GM19351 (cell line): ENCODE measurements at regions not wholly inside any gene's neighbourhood (a gene's known extent, or its start where the extent isn't known, plus 50 kb on each side); places are given as distances from the start of the nearest gene placed in this dataset.

ENCODE experiments used
- ATAC-seq: cut with Tn5 transposase; IDR thresholded peaks from one replicate; pipeline ENCODE4 v1.9.1; 2021; ENCODE audit warnings: mild to moderate bottlenecking, moderate library complexity; ENCODE audit not compliant: unreplicated experiment

GRCh38 chr12:67829896-67830295 is 159.4 kb upstream of the IFNG-AS1 start:
- ATAC-seq, result no peak

- ATAC-seq, result no peak
These were observed 157.1 kb upstream of the IFNG-AS1 start for GRCh38 chr12:67832155-67832554.

GRCh38 chr12:67833602-67834001 is 155.6 kb upstream of the IFNG-AS1 start:
- ATAC-seq, result no peak

- ATAC-seq, result no peak
These were observed 151.4 kb upstream of the IFNG-AS1 start for GRCh38 chr12:67837876-67838275.

- ATAC-seq, result no peak
These were observed 147.1 kb upstream of the IFNG-AS1 start for GRCh38 chr12:67842124-67842523.

- no peak for ATAC-seq
These were observed 146.0 kb upstream of the IFNG-AS1 start for GRCh38 chr12:67843257-67843656.

GRCh38 chr12:67852701-67853100 is 136.5 kb upstream of the IFNG-AS1 start:
- ATAC-seq, result no peak

- ATAC-seq, result no peak
These were observed 136.0 kb upstream of the IFNG-AS1 start for GRCh38 chr12:67853204-67853603.

- ATAC-seq, result no peak
These were observed 134.9 kb upstream of the IFNG-AS1 start for GRCh38 chr12:67854351-67854750.

GRCh38 chr12:67855103-67855502 is 134.1 kb upstream of the IFNG-AS1 start:
- no peak for ATAC-seq

GRCh38 chr12:67871231-67871630 is 118.0 kb upstream of the IFNG-AS1 start:
- ATAC-seq, result no peak

- peak; percentile 56 for ATAC-seq
These were observed 115.9 kb upstream of the IFNG-AS1 start for GRCh38 chr12:67873355-67873754.

GRCh38 chr12:67876305-67876915 is 112.8 kb upstream of the IFNG-AS1 start:
- ATAC-seq, result no peak

GRCh38 chr12:67877727-67878126 is 111.5 kb upstream of the IFNG-AS1 start:
- ATAC-seq, result no peak

GRCh38 chr12:67879937-67880336 is 109.3 kb upstream of the IFNG-AS1 start:
- no peak for ATAC-seq

- ATAC-seq, result no peak
These were observed 107.7 kb upstream of the IFNG-AS1 start for GRCh38 chr12:67881565-67881964.

- ATAC-seq, result no peak
These were observed 104.7 kb upstream of the IFNG-AS1 start for GRCh38 chr12:67884596-67884995.

- no peak for ATAC-seq
These were observed 103.7 kb upstream of the IFNG-AS1 start for GRCh38 chr12:67885375-67886169.

- no peak for ATAC-seq
These were observed 102.2 kb upstream of the IFNG-AS1 start for GRCh38 chr12:67887065-67887464.

GRCh38 chr12:67889931-67890330 is 99.3 kb upstream of the IFNG-AS1 start:
- no peak for ATAC-seq

- ATAC-seq, result no peak
These were observed 98.5 kb upstream of the IFNG-AS1 start for GRCh38 chr12:67890726-67891258.

- no peak for ATAC-seq
These were observed 97.7 kb upstream of the IFNG-AS1 start for GRCh38 chr12:67891596-67891995.
